Aorta (tissue), 5 donors: ENCODE measurements at regions not wholly inside any gene's neighbourhood (a gene's known extent, or its start where the extent isn't known, plus 50 kb on each side); places are given as distances from the start of the nearest gene placed in this dataset.
A peak's percentile ranks its signal among the peaks of the same experiment; 100 is the strongest.

Experiments
- ATAC-seq: fragments of 200-7000 bp; cut with Tn5 transposase; one replicate; pipeline ENCODE4 v1.9.1; 2022; ENCODE audit warnings: moderate library complexity; ENCODE audit not compliant: low FRiP score
- DNase-seq, 2 donors: peaks; one replicate each; pipeline ENCODE4 v3.0.0-alpha.2; 2020
- H3K27ac ChIP-seq, 2 donors: one replicate each; pipeline ENCODE4 v1.5.1; 2013; ENCODE audit warnings: low read length in 2 of 2, mild to moderate bottlenecking in 2 of 2, moderate library complexity in 2 of 2, control low read depth in 1 of 2, inconsistent platforms in 1 of 2, low read depth in 1 of 2
- H3K27me3 ChIP-seq, 2 donors: one replicate each; pipeline ENCODE4 v1.6.1; 2013; ENCODE audit warnings: control low read depth in 1 of 2, low read length in 1 of 2, mild to moderate bottlenecking in 1 of 2, moderate library complexity in 1 of 2; ENCODE audit not compliant: insufficient read depth in 2 of 2, control insufficient read depth in 1 of 2
- H3K36me3 ChIP-seq, 2 donors: one replicate each; pipeline ENCODE4 v1.6.1; 2013; ENCODE audit warnings: control low read depth in 1 of 2, low read length in 1 of 2, mild to moderate bottlenecking in 1 of 2; ENCODE audit not compliant: insufficient read depth in 2 of 2, control insufficient read depth in 1 of 2
- H3K4me1 ChIP-seq, 2 donors: one replicate each; pipeline ENCODE4 v1.6.1; 2013; ENCODE audit warnings: low read length in 2 of 2, control low read depth in 1 of 2, mild to moderate bottlenecking in 1 of 2, moderate library complexity in 1 of 2; ENCODE audit not compliant: insufficient read depth in 2 of 2, control insufficient read depth in 1 of 2
- H3K4me3 ChIP-seq, 2 donors: one replicate each; pipeline ENCODE4 v1.5.1; 2013; ENCODE audit warnings: low read length in 2 of 2, control low read depth in 1 of 2, mild to moderate bottlenecking in 1 of 2
- H3K9me3 ChIP-seq: one replicate; pipeline ENCODE4 v1.6.1; 2013; ENCODE audit warnings: mild to moderate bottlenecking, low read length; ENCODE audit not compliant: control insufficient read depth
- WGBS, 2 donors: extraction: QIAGEN DNeasy Blood & Tissue Kit; methylation state at CpG; one replicate each; pipeline ENCODE4 v1.1.7; 2013; 5-methylcytosine and 5-hydroxymethylcytosine counted together
- intact Hi-C, 2 donors: fragments of 100-400 bp; cut with DNase I; formaldehyde crosslinking; loops; one replicate each; pipeline versions ENCODE4 v1.14.2 to v1.15.0; 2022
- donor health status: healthy with polysubstance abuse.
- donor health status: Bipolar disorder and iron deficiency.
- donor health status: DM: no; HTN: no; CAD: no.
- donor health status: DM: no; HTN: no; CAD: no.
- donor health status: DM: yes; HTN: yes; CAD: no.

DNA sequence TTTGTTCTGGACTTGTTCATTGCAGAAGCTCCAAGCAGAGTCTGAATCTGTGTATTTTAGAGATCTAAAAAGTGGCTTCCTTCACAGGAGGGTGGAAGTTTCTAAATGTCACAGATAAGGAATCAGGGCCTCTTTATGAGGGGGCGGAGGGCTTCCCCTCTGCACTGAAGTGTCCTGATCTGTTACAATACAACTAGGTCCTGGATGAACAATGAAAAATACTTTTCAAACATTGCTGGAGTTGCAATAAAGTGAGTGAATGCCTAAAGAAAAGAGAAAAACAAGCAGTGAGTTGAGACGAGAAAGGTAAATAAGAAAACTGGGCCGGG lies 179.3 kb upstream of the HDAC4 start:
- Histone ChIP-seq H3K36me3 (no peaks in the 10 kb centered on the region), H3K4me3 (no peak overlapping the region), H3K4me1 (no peaks in the 10 kb centered on the region), H3K9me3 (peaks cover 4% of the 10 kb centered on the region), H3K27me3 (no peaks in the 10 kb centered on the region), H3K27ac (no peak overlapping the region)
- 83 to 92% methylated on average over 3 of the region's 3 CpGs for WGBS, 2 donors
- DNase-seq (no peak), ATAC-seq (no peak)
- intact Hi-C loops: no loop called here

DNA sequence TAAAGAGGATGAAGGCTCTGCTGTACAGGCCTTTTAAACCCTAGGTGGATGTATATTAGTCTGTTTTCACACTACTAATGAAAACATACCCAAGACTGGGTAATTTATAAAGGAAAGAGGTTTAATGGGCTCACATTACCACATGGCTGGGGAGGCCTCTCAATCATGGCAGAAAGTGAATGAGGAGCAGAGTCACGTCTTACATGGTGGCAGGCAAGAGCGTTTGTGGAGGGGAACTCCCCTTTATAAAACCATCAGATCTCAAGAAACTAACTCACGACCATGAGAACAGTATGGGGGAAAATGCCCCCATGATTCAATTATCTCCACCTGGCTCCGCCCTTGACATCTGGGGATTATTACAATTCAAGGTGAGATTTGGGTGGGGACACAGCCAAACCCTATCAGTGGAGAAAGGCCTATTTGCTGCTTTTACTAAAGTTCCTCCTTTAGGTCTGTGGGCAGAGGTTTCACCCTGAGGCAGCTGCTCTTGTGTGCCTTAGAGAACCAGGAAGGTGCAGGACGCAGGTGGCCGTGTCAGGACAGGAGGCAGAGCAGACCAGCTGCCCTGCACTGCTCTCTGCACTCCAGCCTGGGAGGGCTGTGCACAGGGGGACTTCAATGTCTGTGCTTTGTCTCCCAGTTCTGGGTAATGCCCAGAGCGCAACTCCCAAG lies 178.8 kb upstream of the HDAC4 start:
- Histone ChIP-seq H3K27ac (no peak overlapping the region), H3K9me3 (peaks cover 4% of the 10 kb centered on the region), H3K4me3 (no peak overlapping the region), H3K36me3 (no peaks in the 10 kb centered on the region), H3K4me1 (no peaks in the 10 kb centered on the region), H3K27me3 (no peaks in the 10 kb centered on the region)
- intact Hi-C loops: no loop called here
- DNase-seq: peak in 1 of 2 donors; percentile 43
- ATAC-seq: no peak
- 94% methylated on average over 7 of the region's 7 CpGs for WGBS, 2 donors

DNA sequence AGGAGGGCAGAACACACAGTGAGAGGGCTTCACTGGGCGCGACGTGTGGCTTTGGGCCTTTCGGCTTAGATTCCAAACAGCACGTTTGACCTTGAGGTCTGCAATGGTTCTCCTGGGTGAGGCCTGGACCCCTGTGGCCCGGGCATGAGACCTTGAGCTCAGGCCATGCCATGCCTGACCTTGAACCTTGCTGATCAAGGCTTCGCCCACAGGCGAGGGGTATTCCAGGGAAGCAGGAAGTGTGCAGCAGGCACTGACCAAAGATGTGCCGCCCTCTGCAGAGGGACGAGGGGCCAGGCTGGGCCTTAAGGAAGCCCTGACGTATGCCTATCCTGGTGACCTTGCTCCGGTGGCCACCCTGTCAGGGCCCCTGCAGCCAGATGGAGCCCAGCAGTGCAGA lies 178.3 kb upstream of the HDAC4 start:
- Histone ChIP-seq H3K27ac (no peak overlapping the region), H3K4me1 (no peaks in the 10 kb centered on the region), H3K27me3 (no peaks in the 10 kb centered on the region), H3K9me3 (peaks cover 4% of the 10 kb centered on the region), H3K4me3 (no peak overlapping the region), H3K36me3 (no peaks in the 10 kb centered on the region)
- WGBS, 2 donors: 94% methylated on average over 12 of the region's 12 CpGs
- DNase-seq (peak; percentile 30 to 47), ATAC-seq (no peak)
- intact Hi-C loops: no loop called here

DNA sequence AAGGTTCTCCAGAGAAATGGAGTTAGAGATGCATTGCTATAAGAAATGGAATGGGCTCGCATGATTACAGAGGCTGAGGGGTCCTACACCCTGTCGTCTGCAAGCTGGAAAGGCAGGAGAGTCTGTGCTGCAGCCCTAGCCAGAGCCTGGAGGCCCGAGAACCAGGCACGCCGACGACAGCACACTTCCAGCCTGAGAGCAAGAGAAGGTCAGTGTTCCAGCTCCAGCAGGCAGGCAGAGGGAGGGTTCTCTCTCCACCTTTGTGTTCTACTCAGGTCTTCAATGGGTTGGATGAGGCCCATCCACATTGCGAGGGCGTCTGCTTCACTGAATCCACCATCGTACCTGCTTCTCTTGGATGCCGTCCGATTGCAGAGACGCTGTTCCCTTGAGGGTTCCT lies 177.6 kb upstream of the HDAC4 start:
- H3K4me1 ChIP-seq: no peaks in the 10 kb centered on the region
- peak; percentile 21 to 31 for DNase-seq
- intact Hi-C loops: no loop called here

DNA sequence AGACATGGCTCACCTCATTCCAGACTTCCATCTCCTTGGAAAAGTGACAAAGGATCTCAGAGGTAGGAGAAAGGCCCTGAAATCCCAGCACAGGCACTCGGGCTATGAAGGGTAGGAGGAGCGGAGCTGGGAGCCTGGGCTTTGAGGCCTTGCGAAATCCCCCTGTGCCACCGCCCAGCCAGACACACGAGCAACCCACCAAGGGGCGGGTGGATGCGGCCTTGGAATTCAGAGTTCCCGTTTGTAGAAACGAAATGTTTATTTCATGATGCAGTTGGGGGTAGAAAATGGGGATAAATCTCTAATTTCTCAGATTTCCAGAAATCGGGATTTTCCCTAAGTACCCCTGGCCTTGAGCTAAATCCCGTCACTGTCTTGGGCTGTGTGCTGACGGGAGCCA lies 177.1 kb upstream of the HDAC4 start:
- H3K9me3 ChIP-seq: peaks cover 4% of the 10 kb centered on the region
- no peak for ATAC-seq
- peak; percentile 32 to 50 for DNase-seq
- no peaks in the 10 kb centered on the region for H3K4me1 ChIP-seq
- no peak overlapping the region for H3K4me3 ChIP-seq
- intact Hi-C loops: no loop called here
- no peaks in the 10 kb centered on the region for H3K27me3 ChIP-seq
- H3K36me3 ChIP-seq: no peaks in the 10 kb centered on the region
- 94 to 95% methylated on average over 12 of the region's 12 CpGs for WGBS, 2 donors
- H3K27ac ChIP-seq: no peak overlapping the region

More for the DNA sequence above, 177.6 kb upstream of the HDAC4 start:
- H3K27ac ChIP-seq: no peak overlapping the region
- H3K36me3 ChIP-seq: no peaks in the 10 kb centered on the region
- WGBS, 2 donors: 80 to 85% methylated on average over 12 of the region's 12 CpGs
- no peak overlapping the region for H3K4me3 ChIP-seq
- no peak for ATAC-seq
- H3K9me3 ChIP-seq: peaks cover 4% of the 10 kb centered on the region
- H3K27me3 ChIP-seq: no peaks in the 10 kb centered on the region

DNA sequence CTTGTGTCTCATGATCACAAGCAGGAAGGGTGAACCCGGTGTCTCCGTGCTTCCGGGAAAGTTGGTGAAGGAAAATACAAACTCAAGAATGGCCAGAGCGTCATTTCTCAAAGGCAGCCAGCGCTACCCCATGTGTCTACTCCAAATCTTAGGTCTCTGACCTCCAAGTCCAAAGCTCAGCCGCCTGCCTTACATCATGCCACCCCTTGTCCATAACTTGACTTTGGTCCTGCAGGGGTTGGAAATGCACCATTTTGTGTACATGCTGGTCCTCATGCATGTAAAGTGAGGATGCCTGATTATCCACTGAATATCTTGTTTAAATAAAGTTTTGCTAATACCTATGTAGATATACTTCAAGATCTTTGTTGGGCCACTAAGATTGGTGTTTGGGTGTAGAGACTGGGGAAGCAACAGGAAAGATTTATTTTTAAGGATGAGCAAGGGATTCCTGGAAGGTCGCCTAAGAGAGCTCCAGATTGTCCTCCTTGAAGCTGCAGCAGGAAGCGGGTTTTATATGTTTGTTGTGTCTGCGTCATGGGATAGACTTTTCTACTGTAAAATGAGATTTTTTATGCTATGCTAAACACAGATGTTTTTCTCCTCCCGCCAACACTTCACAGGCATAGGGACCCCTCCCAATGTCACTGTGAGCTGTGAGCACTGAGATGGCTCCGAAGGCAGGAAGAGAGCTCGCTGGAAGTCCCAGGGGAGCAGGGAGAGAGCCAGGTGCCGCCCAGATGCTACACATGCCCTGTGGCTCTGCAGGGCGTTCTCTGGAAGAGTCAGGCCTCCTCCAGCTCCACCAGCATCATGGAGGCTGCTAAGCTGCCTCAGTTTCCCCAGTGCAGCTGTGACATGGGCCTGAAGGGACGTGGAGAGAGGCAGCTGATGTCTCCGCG lies 176.2 kb upstream of the HDAC4 start:
- WGBS, 2 donors: 85 to 89% methylated on average over 17 of the region's 17 CpGs

DNA sequence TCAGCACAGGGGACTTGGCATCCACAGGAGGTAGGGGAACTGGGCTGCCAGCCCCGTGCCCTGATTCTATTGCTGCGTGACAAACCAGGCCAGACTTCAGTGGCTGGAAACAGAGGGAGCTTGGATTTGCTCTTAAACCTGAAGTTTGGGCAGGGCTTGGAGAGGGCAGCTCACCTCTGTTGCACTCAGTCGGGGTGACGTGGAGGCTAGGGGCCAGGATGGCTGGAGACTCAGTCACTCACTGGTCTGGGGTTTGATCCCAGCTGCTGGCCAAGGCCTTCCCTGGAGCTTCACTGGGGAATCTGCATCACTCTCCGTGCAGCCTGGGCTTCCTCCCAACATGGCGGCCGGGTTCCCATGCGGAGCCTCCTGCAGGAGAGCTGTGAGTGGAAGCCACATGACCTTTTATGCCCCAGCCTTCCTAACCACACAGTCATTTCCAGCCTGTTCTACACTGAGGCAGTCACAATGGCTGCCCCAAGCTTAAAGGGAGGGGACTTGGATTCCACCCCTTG lies 175.2 kb upstream of the HDAC4 start:
- DNase-seq (peak; percentile 15 to 43), ATAC-seq (no peak)
- H3K4me1 ChIP-seq: no peaks in the 10 kb centered on the region
- H3K36me3 ChIP-seq: no peaks in the 10 kb centered on the region
- intact Hi-C loops: no loop called here
- 95 to 96% methylated on average over 8 of the region's 8 CpGs for WGBS, 2 donors
- H3K9me3 ChIP-seq: peaks cover 4% of the 10 kb centered on the region
- H3K27ac ChIP-seq: no peak overlapping the region
- no peak overlapping the region for H3K4me3 ChIP-seq
- H3K27me3 ChIP-seq: no peaks in the 10 kb centered on the region

More for the DNA sequence above, 176.2 kb upstream of the HDAC4 start:
- Histone ChIP-seq H3K4me1 (no peaks in the 10 kb centered on the region), H3K27ac (no peak overlapping the region), H3K4me3 (no peak overlapping the region), H3K36me3 (no peaks in the 10 kb centered on the region), H3K9me3 (peaks cover 4% of the 10 kb centered on the region), H3K27me3 (no peaks in the 10 kb centered on the region)
- intact Hi-C loops: no loop called here
- ATAC-seq (no peak), DNase-seq (peak; percentile 1 to 61)

DNA sequence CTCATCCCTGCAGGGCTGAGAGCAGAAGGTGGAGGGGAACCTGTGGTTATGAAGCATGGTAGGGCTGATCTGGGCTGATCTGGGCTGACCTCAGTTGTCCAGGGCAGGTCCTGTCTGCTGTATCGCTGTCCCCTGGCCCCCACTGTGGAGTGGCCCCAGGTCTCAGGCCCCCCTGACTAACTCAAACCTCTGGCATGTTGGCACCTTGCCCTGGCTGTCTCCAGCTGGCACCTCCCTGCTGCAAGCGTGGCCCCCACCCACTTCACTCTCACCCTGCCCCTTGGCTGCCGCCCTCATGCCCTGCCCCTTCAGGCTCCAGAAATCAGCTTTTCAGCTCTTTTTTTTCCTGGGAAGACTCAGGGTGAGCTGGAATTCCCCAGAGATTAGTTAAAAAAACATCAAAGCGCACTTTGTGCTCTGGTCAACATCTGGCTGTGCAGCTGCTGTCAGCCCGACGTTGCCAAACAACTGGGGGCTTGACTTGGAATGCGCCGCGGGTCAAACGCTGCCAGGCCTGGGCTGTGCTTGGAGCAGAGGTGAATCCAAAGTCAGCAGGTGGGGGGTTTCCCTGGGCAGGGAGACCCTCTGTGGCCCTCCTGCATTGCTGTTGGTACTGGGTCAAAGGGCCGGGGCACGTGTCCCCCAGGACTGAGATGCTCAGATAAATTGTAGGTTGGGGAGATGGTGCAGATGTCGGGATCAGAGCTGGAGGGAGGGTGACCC lies 173.8 kb upstream of the HDAC4 start:
- no peaks in the 10 kb centered on the region for H3K36me3 ChIP-seq
- no peak for ATAC-seq
- no peak overlapping the region for H3K4me3 ChIP-seq
- H3K27me3 ChIP-seq: no peaks in the 10 kb centered on the region
- 51% methylated on average over 13 of the region's 13 CpGs for WGBS, 2 donors
- peak; percentile 37 to 73 for DNase-seq
- peaks cover 4% of the 10 kb centered on the region for H3K9me3 ChIP-seq
- no peak overlapping the region for H3K27ac ChIP-seq
- intact Hi-C loops: no loop called here
- H3K4me1 ChIP-seq: no peaks in the 10 kb centered on the region
